Natural killer cell (primary cell): ENCODE measurements at regions not wholly inside any gene's neighbourhood (a gene's known extent, or its start where the extent isn't known, plus 50 kb on each side); places are given as distances from the start of the nearest gene placed in this dataset.

Source experiments
- ATAC-seq, 3 donors: fragments of 150-1000 bp in 2 of 3; fragments of 200-7000 bp in 1 of 3; cut with Tn5 transposase; 1 replicate in 1 of 3; 2 replicates in 2 of 3; pipeline ENCODE4 v1.10.0; 2021; ENCODE audit warnings: mild to moderate bottlenecking in 2 of 3, moderate library complexity in 2 of 3
- DNase-seq, 2 donors: peaks; one replicate each; pipeline versions ENCODE4 v3.0.0 to v3.0.0-alpha.2; 2013 to 2021; ENCODE audit warnings: mixed read lengths in 1 of 2
- H3K27ac ChIP-seq: one replicate; pipeline ENCODE4 v1.5.1; 2013; ENCODE audit warnings: mild to moderate bottlenecking, low read length
- H3K27me3 ChIP-seq: one replicate; pipeline ENCODE4 v1.6.1; 2013; ENCODE audit warnings: low read length; ENCODE audit not compliant: control insufficient read depth, insufficient read depth
- H3K36me3 ChIP-seq: one replicate; pipeline ENCODE4 v1.6.1; 2013; ENCODE audit warnings: low read length; ENCODE audit not compliant: control insufficient read depth, insufficient read depth
- H3K4me1 ChIP-seq: one replicate; pipeline ENCODE4 v1.6.1; 2013; ENCODE audit warnings: low read length; ENCODE audit not compliant: control insufficient read depth, insufficient read depth
- H3K4me3 ChIP-seq: one replicate; pipeline ENCODE4 v1.5.1; 2013; ENCODE audit warnings: low read length
- H3K9me3 ChIP-seq: one replicate; pipeline ENCODE4 v1.6.1; 2013; ENCODE audit warnings: low read length; ENCODE audit not compliant: control insufficient read depth, insufficient read depth
- H3K27ac Mint-ChIP-seq, 2 donors: one replicate each; pipeline ENCODE4 v1.8.0; 2022; ENCODE audit warnings: mild to moderate bottlenecking in 2 of 2, mixed read lengths in 2 of 2, moderate library complexity in 1 of 2
- H3K27me3 Mint-ChIP-seq, 2 donors: one replicate each; pipeline ENCODE4 v1.8.0; 2022; ENCODE audit warnings: low read depth in 2 of 2, mixed read lengths in 2 of 2
- H3K36me3 Mint-ChIP-seq: one replicate; pipeline ENCODE4 v1.8.0; 2022; ENCODE audit warnings: mixed read lengths
- H3K4me1 Mint-ChIP-seq, 2 donors: one replicate each; pipeline ENCODE4 v1.8.0; 2022; ENCODE audit warnings: mixed read lengths in 2 of 2
- H3K4me3 Mint-ChIP-seq: one replicate; pipeline ENCODE4 v1.8.0; 2022; ENCODE audit warnings: mild to moderate bottlenecking, moderate library complexity, mixed read lengths
- H3K9me3 Mint-ChIP-seq, 2 donors: one replicate each; pipeline ENCODE4 v1.8.0; 2022; ENCODE audit warnings: mixed read lengths in 2 of 2
- WGBS: methylation state at CpG from one replicate; pipeline ENCODE4 v1.1.7; 2013; ENCODE audit warnings: missing lambda C conversion rate; ENCODE audit not compliant: insufficient coverage; 5-methylcytosine and 5-hydroxymethylcytosine counted together
- intact Hi-C: fragments of 100-400 bp; cut with micrococcal nuclease; formaldehyde crosslinking; loops from one replicate; pipeline ENCODE4 v1.14.2; 2022
- TF ChIP-seq, protein P1 (sequence below): fragments of 200-600 bp; IDR thresholded peaks from one replicate; pipeline ENCODE4 v1.8.0; 2022; ENCODE audit warnings: antibody characterized with exemption

GRCh38 chr6:140437619-140438345 lies 1063.3 kb upstream of the CITED2 start:
- H3K36me3 Mint-ChIP-seq: no peaks in the 10 kb centered on the region
- Histone ChIP-seq H3K4me1 (no peaks in the 10 kb centered on the region), H3K4me3 (no peak overlapping the region), H3K27ac (no peak overlapping the region), H3K36me3 (no peaks in the 10 kb centered on the region), H3K27me3 (no peaks in the 10 kb centered on the region), H3K9me3 (peaks cover 6% of the 10 kb centered on the region)
- intact Hi-C loops: no loop called here
- H3K9me3 Mint-ChIP-seq: peaks cover 2 to 6% of the 10 kb centered on the region in 2 donors
- WGBS: 76% methylated on average over 3 of the region's 5 CpGs
- no peak overlapping the region for H3K27ac Mint-ChIP-seq
- TF ChIP-seq, protein P1, sequence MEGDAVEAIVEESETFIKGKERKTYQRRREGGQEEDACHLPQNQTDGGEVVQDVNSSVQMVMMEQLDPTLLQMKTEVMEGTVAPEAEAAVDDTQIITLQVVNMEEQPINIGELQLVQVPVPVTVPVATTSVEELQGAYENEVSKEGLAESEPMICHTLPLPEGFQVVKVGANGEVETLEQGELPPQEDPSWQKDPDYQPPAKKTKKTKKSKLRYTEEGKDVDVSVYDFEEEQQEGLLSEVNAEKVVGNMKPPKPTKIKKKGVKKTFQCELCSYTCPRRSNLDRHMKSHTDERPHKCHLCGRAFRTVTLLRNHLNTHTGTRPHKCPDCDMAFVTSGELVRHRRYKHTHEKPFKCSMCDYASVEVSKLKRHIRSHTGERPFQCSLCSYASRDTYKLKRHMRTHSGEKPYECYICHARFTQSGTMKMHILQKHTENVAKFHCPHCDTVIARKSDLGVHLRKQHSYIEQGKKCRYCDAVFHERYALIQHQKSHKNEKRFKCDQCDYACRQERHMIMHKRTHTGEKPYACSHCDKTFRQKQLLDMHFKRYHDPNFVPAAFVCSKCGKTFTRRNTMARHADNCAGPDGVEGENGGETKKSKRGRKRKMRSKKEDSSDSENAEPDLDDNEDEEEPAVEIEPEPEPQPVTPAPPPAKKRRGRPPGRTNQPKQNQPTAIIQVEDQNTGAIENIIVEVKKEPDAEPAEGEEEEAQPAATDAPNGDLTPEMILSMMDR: no peak
- H3K27me3 Mint-ChIP-seq: no peaks in the 10 kb centered on the region
- H3K4me1 Mint-ChIP-seq: no peaks in the 10 kb centered on the region
- DNase-seq: no peak
- ATAC-seq: no peak
- no peak overlapping the region for H3K4me3 Mint-ChIP-seq

DNA sequence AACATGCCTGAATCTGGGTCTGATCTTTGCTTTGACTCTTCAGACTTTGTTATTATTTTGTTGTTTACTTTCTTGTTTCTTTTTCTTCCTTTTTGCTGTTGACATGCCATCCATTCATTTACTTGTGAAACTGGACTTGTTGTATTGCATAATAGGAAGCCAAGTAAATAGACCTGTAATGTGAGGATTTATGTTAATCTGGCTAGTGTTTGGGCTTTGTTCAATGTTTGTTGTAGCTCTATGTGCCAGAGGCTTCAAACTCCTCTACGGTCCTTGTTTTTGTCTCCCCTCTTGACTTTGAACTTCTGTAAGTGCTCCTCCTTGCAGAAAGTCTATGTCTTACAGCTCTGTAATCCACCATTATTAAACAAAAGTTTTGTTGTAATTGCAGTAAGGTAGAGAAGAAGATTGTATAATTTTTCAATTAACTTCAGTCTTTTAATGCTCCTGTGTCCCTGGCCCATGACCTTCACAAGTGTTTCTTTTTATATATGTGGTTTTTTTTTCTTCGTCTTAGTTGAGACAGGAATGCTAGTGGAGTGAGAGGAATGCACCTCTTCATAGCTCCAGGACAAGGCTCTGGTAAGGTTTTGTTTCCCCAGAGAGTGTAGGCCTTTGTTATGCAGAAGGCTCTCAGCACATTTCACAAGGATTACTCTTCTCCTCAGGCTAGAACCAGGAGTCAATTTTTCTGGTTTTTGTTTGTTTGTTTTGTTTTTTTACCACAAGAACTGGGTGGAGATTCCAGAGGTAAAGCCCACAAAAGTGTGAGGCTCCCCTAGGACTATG lies 1061.8 kb upstream of the CITED2 start:
- TF ChIP-seq, protein P1: no peak
- Histone ChIP-seq H3K27me3 (no peaks in the 10 kb centered on the region), H3K9me3 (peaks cover 6% of the 10 kb centered on the region), H3K27ac (no peak overlapping the region), H3K36me3 (no peaks in the 10 kb centered on the region), H3K4me3 (no peak overlapping the region), H3K4me1 (no peaks in the 10 kb centered on the region)
- Mint-ChIP-seq H3K27ac (no peak overlapping the region), H3K4me1 (no peaks in the 10 kb centered on the region), H3K36me3 (no peaks in the 10 kb centered on the region), H3K9me3 (peaks cover 2 to 9% of the 10 kb centered on the region in 2 donors), H3K27me3 (no peaks in the 10 kb centered on the region), H3K4me3 (no peak overlapping the region)
- no peak for DNase-seq
- 83% methylated on average over 1 of the region's 2 CpGs for WGBS
- intact Hi-C loops: no loop called here
- no peak for ATAC-seq

GRCh38 chr6:140434761-140435160 lies 1060.3 kb upstream of the CITED2 start:
- Mint-ChIP-seq H3K4me3 (no peak overlapping the region), H3K27ac (no peak overlapping the region), H3K4me1 (no peaks in the 10 kb centered on the region), H3K27me3 (no peaks in the 10 kb centered on the region), H3K9me3 (peaks cover 4 to 11% of the 10 kb centered on the region in 2 donors), H3K36me3 (no peaks in the 10 kb centered on the region)
- Histone ChIP-seq H3K36me3 (no peaks in the 10 kb centered on the region), H3K9me3 (peaks cover 6% of the 10 kb centered on the region), H3K27ac (no peak overlapping the region), H3K4me3 (no peak overlapping the region), H3K4me1 (no peaks in the 10 kb centered on the region), H3K27me3 (no peaks in the 10 kb centered on the region)
- TF ChIP-seq, protein P1: no peak
- intact Hi-C loops: no loop called here
- no peak for DNase-seq
- ATAC-seq: no peak
